HG03095 (cell line): ENCODE measurements at regions not wholly inside any gene's neighbourhood (a gene's known extent, or its start where the extent isn't known, plus 50 kb on each side); places are given as distances from the start of the nearest gene placed in this dataset.
"Not testable (repeated sequence)": the region's sequence is repeated elsewhere in the genome, so short reads cannot be mapped to it uniquely, and the experiment has no call there.

Experiments
- ATAC-seq: cut with Tn5 transposase; IDR thresholded peaks from one replicate; pipeline ENCODE4 v1.9.1; 2021; ENCODE audit warnings: moderate library complexity; ENCODE audit not compliant: unreplicated experiment

DNA sequence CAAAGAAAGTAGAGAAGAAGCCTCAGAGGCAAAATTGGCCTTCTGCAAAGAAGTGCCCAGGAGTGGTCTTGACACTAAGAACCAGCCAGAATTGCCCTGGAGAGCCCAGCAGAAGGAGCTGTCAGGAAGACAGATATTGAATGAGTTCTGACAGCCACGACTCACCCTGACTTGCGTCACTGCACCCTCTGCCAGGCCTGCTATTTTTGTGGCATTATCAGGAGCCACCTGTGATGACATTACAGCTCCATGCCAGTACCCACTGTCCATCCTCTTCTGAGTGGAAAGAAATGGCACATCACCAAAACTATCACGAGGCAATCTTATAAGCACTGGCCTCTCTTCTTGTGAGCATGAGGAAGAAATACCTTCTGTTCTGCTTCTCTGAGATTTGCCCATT is 67.7 kb downstream of the SMIM20 start:
- ATAC-seq = no peak

- no peak for ATAC-seq
Measured at GRCh38 chr4:25982962-25983361, 68.9 kb downstream of the SMIM20 start.

DNA sequence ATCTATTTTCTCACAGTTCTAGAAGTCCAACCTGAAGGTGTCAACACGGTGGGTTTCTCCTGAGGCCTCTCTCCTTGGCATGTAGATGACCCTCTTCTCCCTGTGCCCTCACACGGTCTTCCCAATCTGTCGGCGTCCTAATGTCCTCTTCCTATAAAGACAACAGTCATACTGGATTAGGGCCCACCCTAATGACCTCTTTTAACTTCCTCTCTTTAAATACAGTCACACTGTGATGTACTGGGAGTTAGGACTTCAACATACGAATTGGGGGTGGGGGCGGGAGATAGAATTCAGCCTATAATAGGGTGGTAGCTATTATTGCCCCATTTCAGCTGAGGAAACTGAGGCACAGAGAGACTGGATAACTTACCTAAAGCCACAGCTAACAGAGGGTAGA is 70.2 kb downstream of the SMIM20 start:
- ATAC-seq = no peak

GRCh38 chr4:25984796-25985195 is 70.8 kb downstream of the SMIM20 start:
- ATAC-seq = no peak

GRCh38 chr4:25986807-25987206 is 72.8 kb downstream of the SMIM20 start:
- no peak for ATAC-seq

GRCh38 chr4:25991340-25991739 is 77.3 kb downstream of the SMIM20 start:
- no peak for ATAC-seq

DNA sequence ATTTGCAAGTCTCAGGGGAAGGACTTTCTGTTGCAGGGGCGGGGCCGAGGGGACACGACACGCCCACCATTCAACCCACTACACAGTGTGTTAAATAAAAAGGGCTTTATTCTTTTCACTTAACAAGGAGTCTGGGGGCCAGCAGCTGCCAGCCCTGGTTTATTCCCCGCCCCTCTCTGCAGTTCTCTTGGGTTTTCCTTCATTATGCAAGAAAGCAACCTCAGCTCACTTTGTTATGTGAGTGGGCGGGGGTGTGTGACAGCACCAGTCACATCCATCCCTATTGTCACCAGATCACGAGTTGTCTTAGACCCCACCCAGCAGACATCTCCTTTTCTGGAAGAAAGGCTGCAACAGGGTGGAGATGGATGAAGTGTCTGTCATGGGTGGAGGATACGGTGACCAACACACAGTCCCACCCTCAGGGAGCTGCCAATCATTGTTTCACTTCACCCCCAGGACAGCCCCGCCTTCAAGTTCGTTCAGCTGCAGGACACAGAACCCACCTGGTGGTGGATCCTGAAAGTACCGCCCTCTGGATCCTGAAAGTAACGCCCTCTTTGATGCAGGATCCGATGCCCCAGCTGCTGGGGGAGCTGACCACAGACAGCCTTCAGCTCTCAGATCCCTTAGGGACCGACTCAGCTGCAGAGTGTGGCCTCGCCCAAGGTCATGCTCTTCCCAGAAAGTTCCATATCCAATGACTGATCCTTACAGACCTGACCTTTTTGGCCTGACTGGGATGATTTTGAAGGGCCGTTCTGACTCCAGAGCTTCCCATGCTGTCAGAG is 79.6 kb downstream of the SMIM20 start:
- no peak for ATAC-seq

DNA sequence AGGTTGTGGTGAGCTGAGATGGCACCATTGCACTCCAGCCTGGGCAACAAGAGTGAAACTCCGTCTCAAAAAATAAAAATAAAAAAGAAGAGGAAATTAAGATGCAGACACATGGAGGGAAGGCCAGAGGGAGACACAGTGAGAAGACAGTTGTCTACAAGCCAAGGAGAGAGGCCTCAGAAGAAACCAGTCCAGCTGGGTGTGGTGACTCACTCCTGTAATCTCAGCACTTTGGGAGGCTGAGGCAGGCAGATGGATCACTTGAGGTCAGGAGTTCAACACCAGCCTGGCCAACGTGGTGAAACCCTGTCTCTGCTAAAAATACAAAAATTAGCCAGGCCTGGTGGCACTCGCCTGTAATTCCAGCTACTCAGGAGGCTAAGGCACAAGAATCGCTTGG is 80.6 kb downstream of the SMIM20 start:
- not testable (repeated sequence) for ATAC-seq

DNA sequence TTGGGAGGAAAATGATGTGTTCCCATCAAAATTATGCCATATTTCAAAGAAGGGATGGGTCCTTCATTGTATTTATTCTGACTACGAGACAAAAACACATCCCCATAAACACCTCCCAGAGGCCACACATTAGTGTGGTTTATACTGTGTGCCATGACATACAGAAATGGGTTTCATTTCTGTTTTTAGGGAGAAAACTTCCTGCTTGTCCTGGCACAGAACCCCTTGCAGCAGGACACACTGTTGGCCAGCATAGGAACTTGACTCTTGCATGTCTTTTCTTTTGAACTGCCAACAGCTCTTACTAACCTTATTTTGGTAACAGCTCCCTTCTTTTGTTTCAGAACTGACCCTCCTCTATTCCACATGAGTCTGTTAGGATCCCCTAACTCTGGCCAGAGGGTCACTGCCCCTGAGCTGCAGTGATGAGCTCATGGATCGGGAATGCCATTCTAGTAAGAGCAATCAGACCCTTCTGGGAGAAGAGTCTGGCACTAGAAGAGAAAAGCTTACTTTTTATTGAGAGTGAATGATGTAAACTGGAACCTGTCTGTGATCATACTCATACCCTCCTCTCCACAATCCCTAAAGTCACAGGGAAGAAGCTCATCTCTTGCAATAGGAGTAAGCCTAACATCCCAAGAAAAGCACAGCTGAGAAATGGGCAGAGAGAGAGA is 86.4 kb downstream of the SMIM20 start:
- no peak for ATAC-seq

- ATAC-seq = no peak
Measured at GRCh38 chr4:26001413-26001812, 87.4 kb downstream of the SMIM20 start.

GRCh38 chr4:26001816-26002215 is 87.8 kb downstream of the SMIM20 start:
- no peak for ATAC-seq

- ATAC-seq = no peak
Measured at GRCh38 chr4:26003056-26003455, 89.0 kb downstream of the SMIM20 start.

- ATAC-seq = no peak
Measured at GRCh38 chr4:26004290-26004689, 90.3 kb downstream of the SMIM20 start.

- no peak for ATAC-seq
Measured at GRCh38 chr4:26005764-26006163, 91.7 kb downstream of the SMIM20 start.

- ATAC-seq = no peak
Measured at GRCh38 chr4:26008737-26009136, 94.7 kb downstream of the SMIM20 start.

DNA sequence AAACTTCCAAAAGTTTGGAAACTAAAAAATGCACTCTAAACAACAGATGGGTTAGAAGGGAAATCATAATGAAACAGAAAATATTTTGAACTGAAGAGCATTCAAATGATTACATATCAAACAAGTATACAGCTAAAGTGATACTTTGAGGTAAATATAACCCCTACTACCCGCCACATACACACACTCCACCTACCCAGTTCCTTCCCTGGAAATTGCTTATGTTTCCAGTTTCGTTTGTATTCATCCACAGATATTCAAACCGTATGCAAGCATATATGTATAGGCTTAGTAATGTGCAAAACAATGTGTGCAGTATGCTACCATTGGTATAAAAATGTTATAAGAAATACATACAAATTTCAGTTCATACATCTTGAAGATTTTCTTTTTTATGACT is 95.5 kb downstream of the SMIM20 start:
- no peak for ATAC-seq

GRCh38 chr4:26010304-26010703 is 96.3 kb downstream of the SMIM20 start:
- ATAC-seq = no peak

DNA sequence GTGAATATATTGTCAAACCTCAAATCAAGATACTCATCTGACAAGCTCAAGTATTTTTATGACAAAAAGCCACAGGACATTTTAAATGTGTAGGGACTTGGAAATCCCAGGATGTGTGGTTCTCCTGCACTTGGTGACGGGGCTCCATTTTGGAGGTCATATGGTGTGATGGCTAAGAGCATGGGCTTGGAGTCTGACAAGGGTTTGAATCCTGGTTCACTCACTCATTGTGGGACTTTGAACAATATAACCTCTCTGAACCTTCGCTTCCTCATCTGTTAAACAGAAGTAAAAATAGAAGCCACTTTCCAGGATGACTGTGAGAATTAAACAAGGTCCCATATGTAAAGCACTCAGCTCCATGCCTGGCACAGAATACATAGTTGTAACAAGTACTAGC is 99.6 kb downstream of the SMIM20 start:
- no peak for ATAC-seq

DNA sequence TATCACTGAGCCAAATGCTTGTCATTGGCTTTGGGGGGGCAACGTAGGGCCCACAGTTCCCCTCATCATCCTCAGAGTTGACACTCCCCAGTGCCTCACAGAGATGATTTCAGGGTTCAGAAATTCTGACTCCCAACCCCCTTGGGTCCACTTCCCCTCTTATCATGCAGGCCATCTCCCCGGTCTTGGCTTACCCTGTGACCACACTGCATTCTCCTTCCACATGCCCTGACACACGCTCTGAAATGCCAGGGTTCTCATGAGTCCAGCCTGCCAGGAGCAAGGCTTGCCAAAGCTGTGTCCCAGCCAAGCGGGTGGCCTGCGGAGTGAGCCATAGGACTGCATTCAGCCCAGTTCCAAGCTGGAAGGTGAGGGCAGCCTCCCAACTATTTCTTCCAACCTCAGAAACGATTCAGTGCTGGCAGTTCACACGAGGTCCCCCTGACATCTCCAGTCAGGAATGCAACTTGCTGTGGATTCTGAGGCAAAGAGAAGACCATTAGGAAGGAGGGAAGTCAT is 101.2 kb downstream of the SMIM20 start:
- no peak for ATAC-seq

DNA sequence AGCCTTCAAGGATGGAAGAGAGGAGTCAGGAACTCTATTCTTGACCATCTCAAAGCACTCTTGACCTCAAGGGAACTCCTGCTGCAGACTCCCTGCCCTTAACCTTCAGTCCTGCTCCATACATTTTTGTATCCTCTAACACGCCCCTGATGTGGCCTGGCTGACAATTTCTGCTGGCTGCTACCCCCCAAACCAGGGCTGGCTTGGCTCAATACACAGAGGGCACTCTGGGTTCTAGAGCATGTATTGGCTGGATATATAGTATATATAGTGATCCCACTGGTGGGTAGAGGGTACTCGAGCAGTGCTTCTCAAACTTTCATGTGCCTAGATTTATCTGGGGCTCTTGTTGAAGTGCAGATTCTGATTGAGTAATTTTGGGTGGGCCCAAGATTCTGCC is 101.9 kb downstream of the SMIM20 start:
- ATAC-seq = no peak

DNA sequence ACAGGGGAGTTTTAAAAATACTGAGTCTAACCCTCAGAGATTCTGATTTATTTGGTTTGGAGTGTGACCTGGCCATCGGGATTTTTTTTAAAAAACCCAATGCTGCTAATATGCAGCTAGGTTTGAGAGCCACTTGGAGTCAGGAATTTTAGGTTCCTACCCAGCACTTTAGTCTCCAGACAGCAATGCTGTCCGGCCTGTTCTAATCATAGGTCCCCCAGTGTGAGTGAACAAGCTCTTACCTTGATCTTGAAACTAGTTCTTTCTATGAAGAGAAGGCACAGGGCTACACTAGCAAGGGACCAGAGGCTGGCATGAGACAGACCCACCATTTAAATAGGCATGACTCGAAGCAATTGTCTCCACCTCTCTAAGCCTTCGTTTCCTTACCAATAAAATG is 103.5 kb downstream of the SMIM20 start:
- no peak for ATAC-seq

GRCh38 chr4:26017961-26018700 is 104.1 kb downstream of the SMIM20 start:
- not testable (repeated sequence) for ATAC-seq
